Hepatocyte (in vitro differentiated cells): ENCODE measurements at regions not wholly inside any gene's neighbourhood (a gene's known extent, or its start where the extent isn't known, plus 50 kb on each side); places are given as distances from the start of the nearest gene placed in this dataset.

ENCODE experiments used
- DNase-seq: peaks from one replicate; pipeline ENCODE4 v3.0.0-alpha.2; 2016; ENCODE audit warnings: low spot score
- H2AFZ ChIP-seq: fragments of 200-600 bp; sonication (generic); 2 replicates; pipeline ENCODE4 v1.6.0; 2016; ENCODE audit warnings: antibody characterized with exemption, mild to moderate bottlenecking
- H3K27ac ChIP-seq: fragments of 200-600 bp; sonication (generic); 2 replicates; pipeline ENCODE4 v1.5.1; 2016; ENCODE audit warnings: mild to moderate bottlenecking
- H3K27me3 ChIP-seq: fragments of 200-600 bp; sonication (generic); 2 replicates; pipeline ENCODE4 v1.6.1; 2016
- H3K36me3 ChIP-seq: fragments of 200-600 bp; sonication (generic); replicated peaks from 2 replicates; pipeline ENCODE4 v1.5.1; 2016; ENCODE audit warnings: low read depth; ENCODE audit not compliant: insufficient read depth
- H3K4me1 ChIP-seq: fragments of 200-600 bp; sonication (generic); 2 replicates; pipeline ENCODE4 v1.5.1; 2016; ENCODE audit warnings: mild to moderate bottlenecking, moderate library complexity; ENCODE audit not compliant: insufficient read depth
- H3K4me2 ChIP-seq: fragments of 200-600 bp; sonication (generic); 2 replicates; pipeline ENCODE4 v1.6.0; 2016
- H3K4me3 ChIP-seq: fragments of 200-600 bp; sonication (generic); 2 replicates; pipeline ENCODE4 v1.5.1; 2016; ENCODE audit warnings: mild to moderate bottlenecking
- H3K79me2 ChIP-seq: fragments of 200-600 bp; sonication (generic); 2 replicates; pipeline ENCODE4 v1.6.0; 2017; ENCODE audit warnings: mild to moderate bottlenecking
- H3K9me2 ChIP-seq: fragments of 200-600 bp; sonication (generic); replicated peaks from 2 replicates; pipeline ENCODE4 v1.6.0; 2017; ENCODE audit warnings: mild to moderate bottlenecking; ENCODE audit not compliant: insufficient read depth
- H3K9me3 ChIP-seq: fragments of 200-600 bp; sonication (generic); 2 replicates; pipeline ENCODE4 v1.5.1; 2016; ENCODE audit warnings: low read depth, mild to moderate bottlenecking
- H4K20me1 ChIP-seq: fragments of 200-600 bp; sonication (generic); 2 replicates; pipeline ENCODE4 v1.6.0; 2016; ENCODE audit warnings: mild to moderate bottlenecking; ENCODE audit not compliant: insufficient read depth, poor library complexity, severe bottlenecking
- CTCF ChIP-seq: fragments of 200-600 bp; sonication (generic); IDR thresholded peaks from 2 replicates; pipeline ENCODE4 v1.5.1; 2016; ENCODE audit warnings: antibody characterized with exemption, mild to moderate bottlenecking; ENCODE audit not compliant: poor library complexity
- EZH2 ChIP-seq: fragments of 200-600 bp; sonication (generic); IDR thresholded peaks from 2 replicates; pipeline ENCODE4 v1.6.1; 2016; ENCODE audit warnings: antibody characterized with exemption, mild to moderate bottlenecking, borderline replicate concordance
- EZH2phosphoT487 ChIP-seq: fragments of 200-600 bp; sonication (generic); IDR thresholded peaks from one replicate; pipeline ENCODE4 v1.6.1; 2018; ENCODE audit warnings: antibody characterized with exemption, mild to moderate bottlenecking, low read depth, moderate library complexity; ENCODE audit not compliant: unreplicated experiment, severe bottlenecking
- WGBS: methylation state at CpG from one replicate; pipeline ENCODE4 v1.1.6; 2016; ENCODE audit warnings: low lambda C conversion rate; ENCODE audit errors: missing lambda C conversion rate; 5-methylcytosine and 5-hydroxymethylcytosine counted together

- Histone ChIP-seq H3K36me3 (no peaks in the 10 kb centered on the region), H3K4me1 (no peaks in the 10 kb centered on the region), H3K27me3 (no peaks in the 10 kb centered on the region), H4K20me1 (no peaks in the 10 kb centered on the region), H3K27ac (no peak overlapping the region), H2AFZ (no peak overlapping the region), H3K4me3 (no peak overlapping the region), H3K9me3 (no peaks in the 10 kb centered on the region), H3K79me2 (no peaks in the 10 kb centered on the region), H3K9me2 (no peaks in the 10 kb centered on the region), H3K4me2 (no peak overlapping the region)
- no peak for TF ChIP-seq EZH2
- no peak for TF ChIP-seq CTCF
- TF ChIP-seq EZH2phosphoT487 = no peak
- WGBS = 95% methylated on average over 8 of the region's 8 CpGs
- no peak for DNase-seq
These were observed 56.8 kb upstream of the SEPTIN5 start for GRCh38 chr22:19657252-19658056.

GRCh38 chr22:19658057-19658966 is 56.0 kb upstream of the SEPTIN5 start:
- H3K9me3 ChIP-seq = no peaks in the 10 kb centered on the region
- H3K4me1 ChIP-seq = no peaks in the 10 kb centered on the region
- no peak overlapping the region for H3K27ac ChIP-seq
- H3K79me2 ChIP-seq = no peaks in the 10 kb centered on the region
- DNase-seq = no peak
- no peaks in the 10 kb centered on the region for H3K9me2 ChIP-seq
- 98% methylated on average over 10 of the region's 10 CpGs for WGBS
- H3K4me2 ChIP-seq = no peak overlapping the region
- H2AFZ ChIP-seq = no peak overlapping the region
- no peaks in the 10 kb centered on the region for H4K20me1 ChIP-seq
- no peak overlapping the region for H3K4me3 ChIP-seq
- H3K27me3 ChIP-seq = no peaks in the 10 kb centered on the region
- no peaks in the 10 kb centered on the region for H3K36me3 ChIP-seq
- TF ChIP-seq EZH2 (no peak), CTCF (no peak)

GRCh38 chr22:19658967-19659804 is 55.1 kb upstream of the SEPTIN5 start:
- Histone ChIP-seq H3K27ac (no peak overlapping the region), H3K4me2 (no peak overlapping the region), H2AFZ (no peak overlapping the region), H3K4me1 (peaks cover 4% of the 10 kb centered on the region), H4K20me1 (no peaks in the 10 kb centered on the region), H3K4me3 (no peak overlapping the region), H3K36me3 (no peaks in the 10 kb centered on the region), H3K27me3 (no peaks in the 10 kb centered on the region), H3K9me2 (no peaks in the 10 kb centered on the region), H3K79me2 (no peaks in the 10 kb centered on the region), H3K9me3 (no peaks in the 10 kb centered on the region)
- DNase-seq = no peak
- TF ChIP-seq EZH2 (no peak), EZH2phosphoT487 (no peak), CTCF (no peak)
- WGBS = 90% methylated on average over 8 of the region's 8 CpGs
